HG02642 (cell line): ENCODE measurements at regions not wholly inside any gene's neighbourhood (a gene's known extent, or its start where the extent isn't known, plus 50 kb on each side); places are given as distances from the start of the nearest gene placed in this dataset.
"Not testable (repeated sequence)": the region's sequence is repeated elsewhere in the genome, so short reads cannot be mapped to it uniquely, and the experiment has no call there.

ENCODE experiments used
- ATAC-seq: cut with Tn5 transposase; IDR thresholded peaks from one replicate; pipeline ENCODE4 v1.9.1; 2021; ENCODE audit warnings: mild to moderate bottlenecking; ENCODE audit not compliant: unreplicated experiment, poor library complexity

- ATAC-seq: no peak
Measured at GRCh38 chr14:44625098-44625497, 118.0 kb upstream of the FSCB start.

GRCh38 chr14:44620121-44621019 is 113.3 kb upstream of the FSCB start:
- ATAC-seq: no peak

- no peak for ATAC-seq
Measured at GRCh38 chr14:44616204-44616603, 109.1 kb upstream of the FSCB start.

- ATAC-seq: no peak
Measured at GRCh38 chr14:44613061-44613712, 106.1 kb upstream of the FSCB start.

- ATAC-seq: no peak
Measured at GRCh38 chr14:44612002-44612401, 104.9 kb upstream of the FSCB start.

- ATAC-seq: no peak
Measured at GRCh38 chr14:44609876-44610510, 102.9 kb upstream of the FSCB start.

GRCh38 chr14:44609201-44609600 is 102.1 kb upstream of the FSCB start:
- no peak for ATAC-seq

GRCh38 chr14:44607701-44608100 is 100.6 kb upstream of the FSCB start:
- ATAC-seq: no peak

- ATAC-seq: no peak
Measured at GRCh38 chr14:44606576-44606975, 99.5 kb upstream of the FSCB start.

- not testable (repeated sequence) for ATAC-seq
Measured at GRCh38 chr14:44601266-44601665, 94.2 kb upstream of the FSCB start.

- no peak for ATAC-seq
Measured at GRCh38 chr14:44589180-44589579, 82.1 kb upstream of the FSCB start.

GRCh38 chr14:44586910-44587309 is 79.8 kb upstream of the FSCB start:
- ATAC-seq: no peak

GRCh38 chr14:44576356-44576755 is 69.3 kb upstream of the FSCB start:
- no peak for ATAC-seq

GRCh38 chr14:44567997-44568396 is 60.9 kb upstream of the FSCB start:
- no peak for ATAC-seq

GRCh38 chr14:44565968-44566367 is 58.9 kb upstream of the FSCB start:
- ATAC-seq: no peak

- ATAC-seq: no peak
Measured at GRCh38 chr14:44564908-44565307, 57.8 kb upstream of the FSCB start.
